ENCODE measurements at regions not wholly inside any gene's neighbourhood (a gene's known extent, or its start where the extent isn't known, plus 50 kb on each side); places are given as distances from the start of the nearest gene placed in this dataset.

DNA sequence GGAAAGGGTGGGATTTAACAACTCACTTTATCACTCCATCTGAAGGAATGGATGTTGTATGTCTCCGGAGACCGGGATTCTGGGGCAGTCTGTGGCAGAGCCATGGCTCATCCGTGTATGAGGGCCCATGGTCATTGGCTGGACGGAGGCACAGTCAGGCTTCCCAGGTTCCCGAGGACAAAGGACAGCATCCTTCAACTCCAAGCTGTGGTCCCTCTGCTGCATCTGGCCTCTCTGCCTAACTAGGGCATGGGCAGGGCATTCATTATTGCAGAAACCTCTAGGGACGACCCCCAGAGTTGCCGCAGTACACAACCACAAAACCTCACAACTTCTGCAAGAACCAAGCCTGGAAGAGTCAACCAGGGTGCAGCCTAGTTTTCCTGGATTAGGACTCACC lies 525.2 kb downstream of the GLRX3 start:
- no peaks in the 10 kb centered on the region for H3K79me2 ChIP-seq (ENCODE audit: control insufficient read depth, insufficient read depth, low read length)
- no peak overlapping the region for H3K4me2 ChIP-seq (ENCODE audit: control insufficient read depth, extremely low read depth, insufficient read depth, low read depth, low read length)
- no peaks in the 10 kb centered on the region for H3K36me3 ChIP-seq (ENCODE audit: control insufficient read depth in 2 of 2, extremely low read depth in 1 of 2, insufficient read depth in 2 of 2, low read length in 2 of 2)
- no peaks in the 10 kb centered on the region for H4K20me1 ChIP-seq (ENCODE audit: control insufficient read depth, extremely low read depth, insufficient read depth, low read length)
- peaks cover 11% of the 10 kb centered on the region for H3K9me3 ChIP-seq (ENCODE audit: control insufficient read depth, low read depth, low read length)
- dilution Hi-C loops (cut with MboI; ENCODE audit: extremely low pct_ligation_motif_present, low sequenced_read_pairs), result no loop called here
- H3K9me1 ChIP-seq (ENCODE audit: control insufficient read depth, extremely low read depth, insufficient read depth, low read length), result no peaks in the 10 kb centered on the region
- TF ChIP-seq, protein P1, sequence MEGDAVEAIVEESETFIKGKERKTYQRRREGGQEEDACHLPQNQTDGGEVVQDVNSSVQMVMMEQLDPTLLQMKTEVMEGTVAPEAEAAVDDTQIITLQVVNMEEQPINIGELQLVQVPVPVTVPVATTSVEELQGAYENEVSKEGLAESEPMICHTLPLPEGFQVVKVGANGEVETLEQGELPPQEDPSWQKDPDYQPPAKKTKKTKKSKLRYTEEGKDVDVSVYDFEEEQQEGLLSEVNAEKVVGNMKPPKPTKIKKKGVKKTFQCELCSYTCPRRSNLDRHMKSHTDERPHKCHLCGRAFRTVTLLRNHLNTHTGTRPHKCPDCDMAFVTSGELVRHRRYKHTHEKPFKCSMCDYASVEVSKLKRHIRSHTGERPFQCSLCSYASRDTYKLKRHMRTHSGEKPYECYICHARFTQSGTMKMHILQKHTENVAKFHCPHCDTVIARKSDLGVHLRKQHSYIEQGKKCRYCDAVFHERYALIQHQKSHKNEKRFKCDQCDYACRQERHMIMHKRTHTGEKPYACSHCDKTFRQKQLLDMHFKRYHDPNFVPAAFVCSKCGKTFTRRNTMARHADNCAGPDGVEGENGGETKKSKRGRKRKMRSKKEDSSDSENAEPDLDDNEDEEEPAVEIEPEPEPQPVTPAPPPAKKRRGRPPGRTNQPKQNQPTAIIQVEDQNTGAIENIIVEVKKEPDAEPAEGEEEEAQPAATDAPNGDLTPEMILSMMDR (optimal IDR thresholded peaks at IDR 0.05 in 1 of 3, IDR thresholded peaks at IDR 0.05 in 1 of 3, conservative IDR thresholded peaks at IDR 0.05 in 1 of 3; ENCODE audit: extremely low read depth in 1 of 3, insufficient read depth in 2 of 3, low read length in 3 of 3), result no peak
- TF ChIP-seq EZH2 (IDR thresholded peaks at IDR 0.05; ENCODE audit: low read length), result no peak
- no peaks in the 10 kb centered on the region for H3K27me3 ChIP-seq (ENCODE audit: control insufficient read depth, extremely low read depth, insufficient read depth, low read length)
- FAIRE-seq (no peak), DNase-seq (ENCODE audit: low read depth, low spot score) (no peak)
- H3K4me3 ChIP-seq (ENCODE audit: control insufficient read depth in 2 of 3, extremely low read depth in 1 of 3, insufficient read depth in 2 of 3, low read depth in 1 of 3, low read length in 3 of 3), result no peak overlapping the region
- no peak overlapping the region for H2AFZ ChIP-seq (ENCODE audit: control insufficient read depth, low read length)
- H3K9ac ChIP-seq (ENCODE audit: control insufficient read depth, extremely low read depth, insufficient read depth, low read length), result no peak overlapping the region
- no peak overlapping the region for H3K27ac ChIP-seq (ENCODE audit: control insufficient read depth, insufficient read depth, low read length)
- H3K4me1 ChIP-seq (ENCODE audit: control insufficient read depth, extremely low read depth, insufficient read depth, low read length), result no peaks in the 10 kb centered on the region

DNA sequence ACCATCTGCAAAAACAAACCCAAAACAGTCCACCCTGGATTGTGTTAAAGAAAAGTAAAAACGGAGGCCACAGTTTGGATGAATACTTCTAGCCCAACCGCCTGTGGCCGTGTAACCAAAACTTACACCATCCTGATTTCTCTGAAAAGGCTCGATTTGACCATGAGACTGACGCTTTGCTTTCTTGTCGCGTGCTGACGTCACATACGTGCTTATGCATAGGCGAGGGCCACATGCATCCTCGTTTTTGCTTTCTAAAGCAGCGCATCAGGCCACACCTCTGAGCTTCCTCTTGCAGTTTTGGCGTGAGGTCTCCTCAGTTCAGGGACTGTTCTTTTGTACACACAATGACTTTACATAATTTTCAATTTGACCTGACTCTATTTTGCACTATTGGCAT lies 526.6 kb downstream of the GLRX3 start:
- Histone ChIP-seq H3K79me2 (ENCODE audit: control insufficient read depth, insufficient read depth, low read length) (no peaks in the 10 kb centered on the region), H3K9me3 (ENCODE audit: control insufficient read depth, low read depth, low read length) (peaks cover 11% of the 10 kb centered on the region)
- dilution Hi-C loops (cut with MboI; ENCODE audit: extremely low pct_ligation_motif_present, low sequenced_read_pairs), result no loop called here

More for the DNA sequence above, 526.6 kb downstream of the GLRX3 start:
- Histone ChIP-seq H3K4me3 (ENCODE audit: control insufficient read depth in 2 of 3, extremely low read depth in 1 of 3, insufficient read depth in 2 of 3, low read depth in 1 of 3, low read length in 3 of 3) (no peak overlapping the region), H2AFZ (ENCODE audit: control insufficient read depth, low read length) (no peak overlapping the region), H3K4me1 (ENCODE audit: control insufficient read depth, extremely low read depth, insufficient read depth, low read length) (no peaks in the 10 kb centered on the region), H3K4me2 (ENCODE audit: control insufficient read depth, extremely low read depth, insufficient read depth, low read depth, low read length) (no peak overlapping the region), H3K9ac (ENCODE audit: control insufficient read depth, extremely low read depth, insufficient read depth, low read length) (no peak overlapping the region), H3K27ac (ENCODE audit: control insufficient read depth, insufficient read depth, low read length) (no peak overlapping the region), H3K27me3 (ENCODE audit: control insufficient read depth, extremely low read depth, insufficient read depth, low read length) (no peaks in the 10 kb centered on the region), H3K36me3 (ENCODE audit: control insufficient read depth in 2 of 2, extremely low read depth in 1 of 2, insufficient read depth in 2 of 2, low read length in 2 of 2) (no peaks in the 10 kb centered on the region), H3K9me1 (ENCODE audit: control insufficient read depth, extremely low read depth, insufficient read depth, low read length) (no peaks in the 10 kb centered on the region), H4K20me1 (ENCODE audit: control insufficient read depth, extremely low read depth, insufficient read depth, low read length) (no peaks in the 10 kb centered on the region)
- TF ChIP-seq EZH2 (IDR thresholded peaks at IDR 0.05; ENCODE audit: low read length), result no peak
- TF ChIP-seq, protein P1 (optimal IDR thresholded peaks at IDR 0.05 in 1 of 3, IDR thresholded peaks at IDR 0.05 in 1 of 3, conservative IDR thresholded peaks at IDR 0.05 in 1 of 3; ENCODE audit: extremely low read depth in 1 of 3, insufficient read depth in 2 of 3, low read length in 3 of 3), result no peak
- FAIRE-seq, result no peak
- DNase-seq (ENCODE audit: low read depth, low spot score), result no peak
